ENCODE measurements at regions not wholly inside any gene's neighbourhood (a gene's known extent, or its start where the extent isn't known, plus 50 kb on each side); places are given as distances from the start of the nearest gene placed in this dataset.

DNA sequence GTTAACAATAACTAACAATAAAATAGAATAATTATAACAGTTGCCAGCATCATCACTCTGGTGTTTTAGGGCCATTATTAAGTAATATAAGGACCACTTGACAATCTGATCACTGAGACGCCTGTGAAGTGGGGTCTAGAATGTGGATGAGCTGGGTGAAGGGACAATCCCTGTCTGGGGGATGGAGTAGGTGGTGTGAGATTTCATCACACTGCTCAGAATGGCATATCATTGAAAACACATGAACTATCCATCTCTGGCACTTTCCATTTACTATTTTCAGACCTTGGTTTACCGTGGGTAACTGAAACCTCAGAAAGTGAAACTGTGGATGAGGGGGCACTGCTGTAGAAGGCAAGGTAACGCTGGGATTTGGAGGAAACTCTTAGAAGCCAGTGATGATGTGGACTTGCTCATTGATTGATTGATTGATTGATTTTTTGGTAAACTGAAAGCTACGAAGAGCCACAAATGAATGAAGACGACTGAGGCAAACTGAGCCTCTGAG lies 204.4 kb upstream of the TWIST2 start:
- ChIA-PET CTCF (no interaction called here), POLR2A (no interaction called here)
- TF ChIP-seq JUND (IDR thresholded peaks at IDR 0.05) = no peak
- no peak for TF ChIP-seq RXRA (IDR thresholded peaks at IDR 0.05; ENCODE audit: borderline replicate concordance, low read depth)
- no peak for TF ChIP-seq TAF1 (IDR thresholded peaks at IDR 0.05; ENCODE audit: borderline replicate concordance, low read depth, low read length)
- TF ChIP-seq, protein P1, sequence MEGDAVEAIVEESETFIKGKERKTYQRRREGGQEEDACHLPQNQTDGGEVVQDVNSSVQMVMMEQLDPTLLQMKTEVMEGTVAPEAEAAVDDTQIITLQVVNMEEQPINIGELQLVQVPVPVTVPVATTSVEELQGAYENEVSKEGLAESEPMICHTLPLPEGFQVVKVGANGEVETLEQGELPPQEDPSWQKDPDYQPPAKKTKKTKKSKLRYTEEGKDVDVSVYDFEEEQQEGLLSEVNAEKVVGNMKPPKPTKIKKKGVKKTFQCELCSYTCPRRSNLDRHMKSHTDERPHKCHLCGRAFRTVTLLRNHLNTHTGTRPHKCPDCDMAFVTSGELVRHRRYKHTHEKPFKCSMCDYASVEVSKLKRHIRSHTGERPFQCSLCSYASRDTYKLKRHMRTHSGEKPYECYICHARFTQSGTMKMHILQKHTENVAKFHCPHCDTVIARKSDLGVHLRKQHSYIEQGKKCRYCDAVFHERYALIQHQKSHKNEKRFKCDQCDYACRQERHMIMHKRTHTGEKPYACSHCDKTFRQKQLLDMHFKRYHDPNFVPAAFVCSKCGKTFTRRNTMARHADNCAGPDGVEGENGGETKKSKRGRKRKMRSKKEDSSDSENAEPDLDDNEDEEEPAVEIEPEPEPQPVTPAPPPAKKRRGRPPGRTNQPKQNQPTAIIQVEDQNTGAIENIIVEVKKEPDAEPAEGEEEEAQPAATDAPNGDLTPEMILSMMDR (IDR thresholded peaks at IDR 0.05) = no peak
- TF ChIP-seq, protein P2, sequence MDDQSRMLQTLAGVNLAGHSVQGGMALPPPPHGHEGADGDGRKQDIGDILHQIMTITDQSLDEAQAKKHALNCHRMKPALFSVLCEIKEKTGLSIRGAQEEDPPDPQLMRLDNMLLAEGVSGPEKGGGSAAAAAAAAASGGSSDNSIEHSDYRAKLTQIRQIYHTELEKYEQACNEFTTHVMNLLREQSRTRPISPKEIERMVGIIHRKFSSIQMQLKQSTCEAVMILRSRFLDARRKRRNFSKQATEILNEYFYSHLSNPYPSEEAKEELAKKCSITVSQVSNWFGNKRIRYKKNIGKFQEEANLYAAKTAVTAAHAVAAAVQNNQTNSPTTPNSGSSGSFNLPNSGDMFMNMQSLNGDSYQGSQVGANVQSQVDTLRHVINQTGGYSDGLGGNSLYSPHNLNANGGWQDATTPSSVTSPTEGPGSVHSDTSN (IDR thresholded peaks at IDR 0.05) = no peak
- no peak for TF ChIP-seq RCOR1 (IDR thresholded peaks at IDR 0.05; ENCODE audit: low read length)
- TF ChIP-seq, protein P3, sequence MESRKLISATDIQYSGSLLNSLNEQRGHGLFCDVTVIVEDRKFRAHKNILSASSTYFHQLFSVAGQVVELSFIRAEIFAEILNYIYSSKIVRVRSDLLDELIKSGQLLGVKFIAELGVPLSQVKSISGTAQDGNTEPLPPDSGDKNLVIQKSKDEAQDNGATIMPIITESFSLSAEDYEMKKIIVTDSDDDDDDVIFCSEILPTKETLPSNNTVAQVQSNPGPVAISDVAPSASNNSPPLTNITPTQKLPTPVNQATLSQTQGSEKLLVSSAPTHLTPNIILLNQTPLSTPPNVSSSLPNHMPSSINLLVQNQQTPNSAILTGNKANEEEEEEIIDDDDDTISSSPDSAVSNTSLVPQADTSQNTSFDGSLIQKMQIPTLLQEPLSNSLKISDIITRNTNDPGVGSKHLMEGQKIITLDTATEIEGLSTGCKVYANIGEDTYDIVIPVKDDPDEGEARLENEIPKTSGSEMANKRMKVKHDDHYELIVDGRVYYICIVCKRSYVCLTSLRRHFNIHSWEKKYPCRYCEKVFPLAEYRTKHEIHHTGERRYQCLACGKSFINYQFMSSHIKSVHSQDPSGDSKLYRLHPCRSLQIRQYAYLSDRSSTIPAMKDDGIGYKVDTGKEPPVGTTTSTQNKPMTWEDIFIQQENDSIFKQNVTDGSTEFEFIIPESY (IDR thresholded peaks at IDR 0.05; ENCODE audit: borderline replicate concordance, low read depth) = no peak
- TF ChIP-seq YY1 (IDR thresholded peaks at IDR 0.05; ENCODE audit: low read depth) = no peak
- no peak for TF ChIP-seq GATA2 (CRISPR knock-in tag; IDR thresholded peaks at IDR 0.05)
- TF ChIP-seq, protein P4, sequence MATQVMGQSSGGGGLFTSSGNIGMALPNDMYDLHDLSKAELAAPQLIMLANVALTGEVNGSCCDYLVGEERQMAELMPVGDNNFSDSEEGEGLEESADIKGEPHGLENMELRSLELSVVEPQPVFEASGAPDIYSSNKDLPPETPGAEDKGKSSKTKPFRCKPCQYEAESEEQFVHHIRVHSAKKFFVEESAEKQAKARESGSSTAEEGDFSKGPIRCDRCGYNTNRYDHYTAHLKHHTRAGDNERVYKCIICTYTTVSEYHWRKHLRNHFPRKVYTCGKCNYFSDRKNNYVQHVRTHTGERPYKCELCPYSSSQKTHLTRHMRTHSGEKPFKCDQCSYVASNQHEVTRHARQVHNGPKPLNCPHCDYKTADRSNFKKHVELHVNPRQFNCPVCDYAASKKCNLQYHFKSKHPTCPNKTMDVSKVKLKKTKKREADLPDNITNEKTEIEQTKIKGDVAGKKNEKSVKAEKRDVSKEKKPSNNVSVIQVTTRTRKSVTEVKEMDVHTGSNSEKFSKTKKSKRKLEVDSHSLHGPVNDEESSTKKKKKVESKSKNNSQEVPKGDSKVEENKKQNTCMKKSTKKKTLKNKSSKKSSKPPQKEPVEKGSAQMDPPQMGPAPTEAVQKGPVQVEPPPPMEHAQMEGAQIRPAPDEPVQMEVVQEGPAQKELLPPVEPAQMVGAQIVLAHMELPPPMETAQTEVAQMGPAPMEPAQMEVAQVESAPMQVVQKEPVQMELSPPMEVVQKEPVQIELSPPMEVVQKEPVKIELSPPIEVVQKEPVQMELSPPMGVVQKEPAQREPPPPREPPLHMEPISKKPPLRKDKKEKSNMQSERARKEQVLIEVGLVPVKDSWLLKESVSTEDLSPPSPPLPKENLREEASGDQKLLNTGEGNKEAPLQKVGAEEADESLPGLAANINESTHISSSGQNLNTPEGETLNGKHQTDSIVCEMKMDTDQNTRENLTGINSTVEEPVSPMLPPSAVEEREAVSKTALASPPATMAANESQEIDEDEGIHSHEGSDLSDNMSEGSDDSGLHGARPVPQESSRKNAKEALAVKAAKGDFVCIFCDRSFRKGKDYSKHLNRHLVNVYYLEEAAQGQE (IDR thresholded peaks at IDR 0.05; ENCODE audit: low read depth, low read length) = no peak
- TF ChIP-seq TCF12 (IDR thresholded peaks at IDR 0.05) = no peak
- TF ChIP-seq, protein P5, sequence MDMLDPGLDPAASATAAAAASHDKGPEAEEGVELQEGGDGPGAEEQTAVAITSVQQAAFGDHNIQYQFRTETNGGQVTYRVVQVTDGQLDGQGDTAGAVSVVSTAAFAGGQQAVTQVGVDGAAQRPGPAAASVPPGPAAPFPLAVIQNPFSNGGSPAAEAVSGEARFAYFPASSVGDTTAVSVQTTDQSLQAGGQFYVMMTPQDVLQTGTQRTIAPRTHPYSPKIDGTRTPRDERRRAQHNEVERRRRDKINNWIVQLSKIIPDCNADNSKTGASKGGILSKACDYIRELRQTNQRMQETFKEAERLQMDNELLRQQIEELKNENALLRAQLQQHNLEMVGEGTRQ (IDR thresholded peaks at IDR 0.05; ENCODE audit: borderline replicate concordance, low read depth, low read length) = no peak
- no peak for TF ChIP-seq MXI1 (IDR thresholded peaks at IDR 0.05; ENCODE audit: low read depth, low read length)
- TF ChIP-seq, protein P6, sequence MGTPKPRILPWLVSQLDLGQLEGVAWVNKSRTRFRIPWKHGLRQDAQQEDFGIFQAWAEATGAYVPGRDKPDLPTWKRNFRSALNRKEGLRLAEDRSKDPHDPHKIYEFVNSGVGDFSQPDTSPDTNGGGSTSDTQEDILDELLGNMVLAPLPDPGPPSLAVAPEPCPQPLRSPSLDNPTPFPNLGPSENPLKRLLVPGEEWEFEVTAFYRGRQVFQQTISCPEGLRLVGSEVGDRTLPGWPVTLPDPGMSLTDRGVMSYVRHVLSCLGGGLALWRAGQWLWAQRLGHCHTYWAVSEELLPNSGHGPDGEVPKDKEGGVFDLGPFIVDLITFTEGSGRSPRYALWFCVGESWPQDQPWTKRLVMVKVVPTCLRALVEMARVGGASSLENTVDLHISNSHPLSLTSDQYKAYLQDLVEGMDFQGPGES (IDR thresholded peaks at IDR 0.05; ENCODE audit: low read depth, low read length) = no peak
- no peak for TF ChIP-seq FOXJ3 (CRISPR knock-in tag; IDR thresholded peaks at IDR 0.05)
- TF ChIP-seq POLR2AphosphoS5 (IDR thresholded peaks at IDR 0.05; ENCODE audit: low read depth, low read length) = no peak
- TF ChIP-seq RAD21 (IDR thresholded peaks at IDR 0.05; ENCODE audit: low read length) = no peak
- no peak for TF ChIP-seq EP300 (IDR thresholded peaks at IDR 0.05; ENCODE audit: borderline replicate concordance in 1 of 2, low read depth in 1 of 2, low read length in 1 of 2)
- no peak for TF ChIP-seq FOSL2 (IDR thresholded peaks at IDR 0.05; ENCODE audit: borderline replicate concordance, low read depth)
- TF ChIP-seq CHD2 (IDR thresholded peaks at IDR 0.05; ENCODE audit: low read length, partially characterized antibody) = no peak
- Histone ChIP-seq H3K79me2 (ENCODE audit: insufficient read depth) (no peaks in the 10 kb centered on the region), H3K4me3 (ENCODE audit: low read depth in 2 of 2, low read length in 1 of 2) (no peak overlapping the region), H3K4me2 (peak overlapping the region; percentile 72), H3F3A (replicated peaks; ENCODE audit: insufficient read depth) (peaks cover 10% of the 10 kb centered on the region), H3K27me3 (ENCODE audit: insufficient read depth) (no peaks in the 10 kb centered on the region), H2AFZ (ENCODE audit: low read depth) (no peak overlapping the region), H3K9ac (no peak overlapping the region), H4K20me1 (ENCODE audit: insufficient read depth) (no peaks in the 10 kb centered on the region), H3K4me1 (ENCODE audit: control insufficient read depth in 1 of 2, insufficient read depth in 2 of 2, low read depth in 1 of 2, low read length in 1 of 2) (peaks cover 2 to 10% of the 10 kb centered on the region in 2 experiments; a peak in 3 of 4 replicates), H3K9me3 (no peaks in the 10 kb centered on the region), H3K27ac (ENCODE audit: low read depth in 2 of 2, low read length in 1 of 2) (peak overlapping the region; percentile 53 to 95; a peak in 3 of 4 replicates), H3K36me3 (replicated peaks in 1 of 2; ENCODE audit: control insufficient read depth in 1 of 2, insufficient read depth in 2 of 2, low read length in 1 of 2) (no peaks in the 10 kb centered on the region), H3K9me2 (no peaks in the 10 kb centered on the region)
- 91% methylated on average over 5 of the region's 5 CpGs for WGBS (ENCODE audit: low lambda C conversion rate)
- no peak for DNase-seq

All from SK-N-SH (cell line).